CD4-positive, alpha-beta T cell treated with Interleukin-15 for 1 hour (primary cell): ENCODE measurements at regions not wholly inside any gene's neighbourhood (a gene's known extent, or its start where the extent isn't known, plus 50 kb on each side); places are given as distances from the start of the nearest gene placed in this dataset.
"Not testable (repeated sequence)": the region's sequence is repeated elsewhere in the genome, so short reads cannot be mapped to it uniquely, and the experiment has no call there.

ENCODE experiments used
- DNase-seq: peaks from one replicate; pipeline ENCODE4 v3.0.0-alpha.2; 2020

- no peak for DNase-seq
Observed at GRCh38 chr10:29740981-29741545, 106.3 kb upstream of the SVIL start.

- DNase-seq = no peak
Observed at GRCh38 chr10:29738341-29738740, 103.6 kb upstream of the SVIL start.

- DNase-seq = no peak
Observed at GRCh38 chr10:29737074-29737593, 102.4 kb upstream of the SVIL start.

GRCh38 chr10:29736366-29737073 lies 101.7 kb upstream of the SVIL start:
- peak; percentile 22 for DNase-seq

GRCh38 chr10:29735628-29736365 lies 101.0 kb upstream of the SVIL start:
- DNase-seq = peak; percentile 81

GRCh38 chr10:29734962-29735627 lies 100.3 kb upstream of the SVIL start:
- DNase-seq = peak; percentile 58

- DNase-seq = no peak
Observed at GRCh38 chr10:29734640-29734961, 99.8 kb upstream of the SVIL start.

GRCh38 chr10:29733323-29733722 lies 98.6 kb upstream of the SVIL start:
- no peak for DNase-seq

GRCh38 chr10:29732918-29733317 lies 98.1 kb upstream of the SVIL start:
- DNase-seq = no peak

GRCh38 chr10:29731760-29732159 lies 97.0 kb upstream of the SVIL start:
- no peak for DNase-seq

DNA sequence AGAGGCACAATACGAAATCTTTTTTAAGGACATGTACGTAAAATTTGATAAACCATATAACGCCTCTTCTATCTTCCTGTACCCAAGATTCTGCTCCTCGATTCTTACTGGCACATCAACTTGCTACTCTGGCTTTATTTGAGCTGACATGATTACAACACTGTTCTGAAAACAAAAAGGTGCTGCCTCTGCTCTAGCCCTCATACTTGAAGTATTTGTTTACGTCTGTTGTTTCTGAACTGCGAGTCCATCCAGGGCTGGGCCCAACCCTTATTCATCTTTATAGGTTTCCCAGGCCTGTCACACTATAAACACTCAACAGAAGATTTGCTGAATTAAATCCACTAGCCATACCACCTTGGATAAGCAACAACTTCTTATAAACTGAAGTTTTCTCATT lies 96.2 kb upstream of the SVIL start:
- DNase-seq = no peak

- DNase-seq = no peak
Observed at GRCh38 chr10:29730458-29730857, 95.7 kb upstream of the SVIL start.

DNA sequence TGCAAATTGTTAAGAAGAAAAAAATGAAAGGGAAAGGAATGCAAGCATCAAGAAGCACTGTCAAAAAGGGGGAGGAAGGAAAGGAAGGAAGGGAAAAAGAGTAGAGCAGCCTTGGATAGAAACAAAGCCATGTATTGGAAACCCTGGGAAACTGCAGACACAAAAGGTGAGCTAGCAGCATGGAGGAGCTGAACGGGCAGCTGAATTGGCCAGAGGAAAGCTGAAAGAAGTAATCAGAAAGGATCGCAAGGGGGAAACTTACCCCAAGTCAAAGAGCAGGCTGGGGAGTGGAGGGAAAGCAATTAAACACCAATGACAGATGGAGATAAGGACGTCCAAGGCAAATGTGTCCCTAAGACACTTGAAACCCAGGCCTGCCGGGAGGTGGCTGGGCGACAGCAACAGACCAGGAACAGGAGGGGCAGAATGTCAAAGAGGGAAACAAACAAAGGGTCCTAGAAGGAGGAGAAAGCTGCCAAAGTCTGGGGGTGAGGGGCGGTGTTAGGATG lies 93.8 kb upstream of the SVIL start:
- no peak for DNase-seq

GRCh38 chr10:29725927-29726326 lies 91.2 kb upstream of the SVIL start:
- DNase-seq = not testable (repeated sequence)

DNA sequence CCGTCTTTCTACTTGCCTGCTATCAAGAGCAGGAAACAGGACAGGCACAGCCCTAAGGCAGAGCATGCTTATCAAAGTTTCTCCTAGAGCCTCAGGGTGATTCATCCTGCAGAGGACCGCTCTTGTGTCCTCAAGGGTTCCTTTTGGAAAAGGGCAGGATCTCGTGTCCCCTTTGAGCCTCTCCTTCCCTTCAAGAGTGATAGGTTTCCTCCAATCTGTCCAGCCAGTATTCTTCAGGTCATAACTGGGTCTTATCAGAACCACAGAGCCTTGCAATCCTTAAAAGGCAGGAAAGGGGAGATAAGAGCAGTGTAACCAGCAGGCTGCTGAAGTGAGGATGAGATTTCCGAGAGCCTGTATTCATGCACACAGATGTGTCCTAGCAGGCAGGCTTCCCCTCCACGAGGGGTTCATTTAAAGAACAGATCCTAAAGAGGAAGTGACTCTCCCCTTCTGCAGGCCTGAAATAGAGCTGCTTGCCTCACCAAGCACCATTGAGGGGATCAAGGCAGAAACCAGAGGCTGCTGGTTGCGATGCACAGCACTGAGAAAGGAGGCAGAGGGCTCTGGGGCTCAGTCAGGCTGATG lies 90.5 kb upstream of the SVIL start:
- peak; percentile 30 for DNase-seq

- DNase-seq = no peak
Observed at GRCh38 chr10:29723726-29724125, 89.0 kb upstream of the SVIL start.

DNA sequence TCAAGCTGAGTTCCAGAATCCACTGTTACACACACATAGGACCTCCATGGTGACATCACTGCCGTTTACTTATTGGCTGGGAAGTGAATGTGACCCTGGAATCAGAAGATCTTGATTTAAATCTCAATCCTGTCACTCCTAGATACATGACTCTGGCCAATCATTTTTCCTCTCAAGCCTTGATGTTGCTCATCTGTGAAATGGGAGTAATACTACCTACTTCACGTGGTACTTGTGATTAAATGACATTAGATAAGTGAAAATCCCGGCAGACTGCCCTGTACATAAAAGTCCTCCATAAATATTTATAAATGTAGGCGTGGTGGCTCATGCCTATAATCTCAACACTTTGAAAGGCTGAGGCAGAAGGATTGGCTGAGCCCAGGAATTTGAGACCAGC lies 88.0 kb upstream of the SVIL start:
- no peak for DNase-seq

- DNase-seq = no peak
Observed at GRCh38 chr10:29720149-29720548, 85.4 kb upstream of the SVIL start.

DNA sequence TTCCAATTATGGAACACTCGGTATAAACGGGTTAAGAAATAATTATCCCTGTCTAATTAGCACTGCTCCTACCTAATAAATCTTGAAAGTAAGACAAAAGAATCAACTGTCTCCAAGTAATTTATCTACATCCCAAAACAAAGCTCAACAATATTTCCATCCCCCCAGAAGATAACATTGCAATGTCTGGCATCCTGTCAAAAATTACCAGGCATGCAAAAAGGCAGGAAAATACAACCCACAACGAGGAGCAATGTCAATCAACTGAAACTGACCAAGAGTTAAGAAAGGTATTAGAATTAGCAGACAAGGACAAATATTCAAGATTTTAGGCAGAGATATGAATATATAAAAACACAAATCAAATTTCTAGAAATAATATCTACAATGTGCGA lies 84.5 kb upstream of the SVIL start:
- no peak for DNase-seq

DNA sequence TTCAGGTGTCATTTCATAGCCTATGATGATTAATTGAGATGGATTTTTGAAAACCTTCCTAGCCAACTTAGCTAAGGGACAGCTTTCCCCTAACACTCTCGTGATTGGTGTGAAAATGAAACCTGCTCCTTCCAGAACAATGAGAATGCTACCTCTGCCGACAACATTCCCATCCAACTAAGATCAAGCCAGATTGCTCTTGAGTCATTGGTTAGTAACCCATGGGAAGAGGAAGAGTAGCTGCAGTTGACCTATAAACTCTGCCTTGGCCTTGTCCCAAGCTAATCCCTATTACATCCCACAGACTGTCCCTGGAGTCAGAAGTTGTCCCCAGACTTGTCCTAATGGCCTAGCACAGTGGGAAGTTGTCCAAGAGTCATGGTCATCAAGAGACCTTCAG lies 80.5 kb upstream of the SVIL start:
- DNase-seq = no peak

- DNase-seq = no peak
Observed at GRCh38 chr10:29714096-29714874, 79.5 kb upstream of the SVIL start.

GRCh38 chr10:29713450-29713849 lies 78.7 kb upstream of the SVIL start:
- no peak for DNase-seq
